ENCODE measurements at regions not wholly inside any gene's neighbourhood (a gene's known extent, or its start where the extent isn't known, plus 50 kb on each side); places are given as distances from the start of the nearest gene placed in this dataset.

DNA sequence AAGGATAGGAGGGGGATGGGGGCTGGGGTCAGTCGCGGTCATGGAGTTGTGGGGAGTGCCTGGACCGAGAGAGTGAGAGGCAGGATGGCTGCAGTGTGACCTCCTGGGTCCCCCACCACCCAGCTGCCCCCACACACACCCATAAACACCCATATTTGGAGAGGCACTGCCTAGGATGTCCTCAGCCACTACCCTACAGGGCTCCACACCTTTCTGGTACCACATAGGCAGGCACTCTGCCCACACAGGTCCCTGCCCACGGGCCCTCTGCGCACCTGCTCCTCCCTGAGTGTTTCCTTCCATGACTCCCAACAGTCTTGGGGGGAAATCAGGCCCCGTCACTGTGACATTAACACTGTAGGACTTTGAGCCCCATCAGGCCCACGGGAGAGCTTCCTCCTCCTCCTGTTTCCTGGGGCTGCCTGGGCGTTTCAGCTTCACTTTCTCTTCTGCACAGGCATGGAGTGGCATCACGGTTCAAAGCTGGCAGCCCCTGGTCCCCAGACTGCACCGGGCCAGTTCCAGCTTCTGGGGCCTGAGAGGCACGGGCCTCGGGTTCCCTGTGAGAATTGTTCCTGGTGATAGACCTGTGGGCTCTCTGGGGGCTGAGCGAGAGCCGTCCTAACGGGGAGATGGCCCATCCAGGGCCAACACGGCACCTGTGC is 207.0 kb upstream of the C14orf180 start:
- TF ChIP-seq CTCF (IDR thresholded peaks at IDR 0.05; ENCODE audit: poor library complexity, severe bottlenecking): no peak
- no peak for TF ChIP-seq EP300 (conservative IDR thresholded peaks at IDR 0.05; ENCODE audit: poor library complexity, severe bottlenecking)
- TF ChIP-seq SMC3 (conservative IDR thresholded peaks at IDR 0.05; ENCODE audit: poor library complexity): no peak
